Colonic mucosa (tissue), 4 donors: ENCODE measurements at regions not wholly inside any gene's neighbourhood (a gene's known extent, or its start where the extent isn't known, plus 50 kb on each side); places are given as distances from the start of the nearest gene placed in this dataset.

Experiments
- DNase-seq: peaks from one replicate; pipeline ENCODE4 v3.0.0-alpha.2; 2020
- H3K27ac ChIP-seq: fragments of 200-600 bp; one replicate; pipeline ENCODE4 v1.8.0; 2021
- H3K27me3 ChIP-seq: fragments of 200-600 bp; one replicate; pipeline ENCODE4 v1.8.0; 2021
- H3K36me3 ChIP-seq: fragments of 200-600 bp; one replicate; pipeline ENCODE4 v1.8.0; 2021
- H3K4me1 ChIP-seq: fragments of 200-600 bp; one replicate; pipeline ENCODE4 v1.8.0; 2021; ENCODE audit warnings: mild to moderate bottlenecking
- H3K4me3 ChIP-seq: fragments of 200-600 bp; one replicate; pipeline ENCODE4 v1.8.0; 2021
- H3K9ac ChIP-seq, 2 donors: one replicate each; pipeline ENCODE4 v1.7.0; 2013; ENCODE audit warnings: control low read depth in 2 of 2, low read depth in 2 of 2, low read length in 2 of 2
- H3K9me3 ChIP-seq: fragments of 200-600 bp; one replicate; pipeline ENCODE4 v1.8.0; 2021
- CTCF ChIP-seq: fragments of 200-600 bp; IDR thresholded peaks from one replicate; pipeline ENCODE4 v1.8.0; 2022; ENCODE audit warnings: antibody characterized with exemption, mild to moderate bottlenecking
- intact Hi-C: fragments of 100-400 bp; cut with DNase I; formaldehyde crosslinking; loops from one replicate; pipeline ENCODE4 v1.14.1; 2022
- donor health status: healthy.
- donor health status: DM: no; HTN: no; CAD: no.
- donor health status: DM: no; HTN: no; CAD: no.

DNA sequence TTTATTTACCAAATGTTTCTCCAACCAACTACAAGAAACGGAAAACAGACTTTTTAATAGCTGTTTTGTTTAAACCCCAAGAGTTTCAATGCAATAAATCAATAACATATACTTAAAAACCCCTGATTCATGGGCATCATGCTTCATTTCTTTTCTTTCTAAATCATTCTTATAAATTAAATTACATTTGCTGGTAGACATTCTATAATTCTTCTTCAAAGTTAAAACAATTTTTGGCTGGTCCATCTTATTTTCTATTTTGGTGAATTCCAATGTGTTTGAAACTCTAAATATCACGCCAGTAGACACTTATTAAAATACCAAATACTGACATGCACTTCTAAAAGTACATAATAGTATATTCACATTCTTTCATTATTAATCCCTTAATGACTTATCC is 408.6 kb downstream of the LIG4 start:
- TF ChIP-seq CTCF: no peak
- H3K27ac ChIP-seq: no peak overlapping the region

GRCh38 chr13:107803822-107804495 is 411.4 kb downstream of the LIG4 start:
- Histone ChIP-seq H3K4me3 (no peak overlapping the region), H3K27me3 (no peaks in the 10 kb centered on the region), H3K4me1 (no peaks in the 10 kb centered on the region), H3K9ac (no peak overlapping the region), H3K9me3 (no peaks in the 10 kb centered on the region), H3K27ac (no peak overlapping the region), H3K36me3 (no peaks in the 10 kb centered on the region)
- intact Hi-C loops: no loop called here
- no peak for TF ChIP-seq CTCF
- DNase-seq: no peak

More for the DNA sequence above, 408.6 kb downstream of the LIG4 start:
- Histone ChIP-seq H3K27me3 (no peaks in the 10 kb centered on the region), H3K36me3 (no peaks in the 10 kb centered on the region), H3K4me3 (no peak overlapping the region), H3K9ac (no peak overlapping the region), H3K9me3 (no peaks in the 10 kb centered on the region), H3K4me1 (no peaks in the 10 kb centered on the region)
- intact Hi-C loops: no loop called here
- DNase-seq: no peak

DNA sequence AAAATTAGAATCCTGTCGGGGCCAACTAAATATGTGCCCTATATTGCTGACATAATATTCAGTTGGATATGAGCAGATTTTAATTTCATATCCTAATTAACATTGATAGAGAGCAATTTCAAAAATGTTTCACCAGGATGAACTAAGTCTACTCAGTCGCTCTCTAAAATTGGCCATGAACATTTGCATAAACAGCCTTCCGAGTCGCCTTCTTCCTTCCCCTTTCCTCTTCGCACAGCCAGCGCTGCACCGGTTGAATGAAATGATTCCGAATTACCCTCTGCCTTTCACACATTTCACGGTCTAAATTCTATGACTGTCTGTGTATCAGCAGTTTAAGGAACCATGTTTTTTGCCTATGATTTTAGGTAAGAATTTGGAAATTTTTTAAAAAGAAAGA is 413.7 kb downstream of the LIG4 start:
- Histone ChIP-seq H3K4me1 (no peaks in the 10 kb centered on the region), H3K9ac (no peak overlapping the region), H3K9me3 (no peaks in the 10 kb centered on the region), H3K27ac (no peak overlapping the region), H3K36me3 (no peaks in the 10 kb centered on the region), H3K4me3 (no peak overlapping the region), H3K27me3 (no peaks in the 10 kb centered on the region)
- intact Hi-C loops: no loop called here
- TF ChIP-seq CTCF: no peak
- no peak for DNase-seq

DNA sequence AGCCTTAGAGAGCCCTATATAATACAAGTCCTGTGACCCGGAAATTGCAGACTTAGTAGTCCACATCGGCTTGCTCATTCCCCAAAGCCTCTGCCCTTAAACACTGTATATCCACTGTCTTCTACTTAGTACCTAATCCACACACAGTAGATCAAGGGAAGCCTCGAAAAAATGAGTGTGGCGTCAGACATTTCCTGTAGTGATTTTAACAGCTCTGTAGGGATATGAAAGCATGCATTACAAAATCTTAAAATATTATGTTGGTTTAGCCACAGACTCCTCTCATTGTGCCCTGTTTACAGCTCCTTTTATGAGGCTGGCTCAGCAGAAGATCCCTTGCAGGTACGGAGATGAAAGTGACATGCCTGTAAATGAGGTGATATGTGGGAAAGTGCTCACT is 416.3 kb downstream of the LIG4 start:
- Histone ChIP-seq H3K4me1 (no peaks in the 10 kb centered on the region), H3K9ac (no peak overlapping the region), H3K9me3 (no peaks in the 10 kb centered on the region), H3K27me3 (no peaks in the 10 kb centered on the region), H3K27ac (no peak overlapping the region), H3K36me3 (no peaks in the 10 kb centered on the region), H3K4me3 (no peak overlapping the region)
- TF ChIP-seq CTCF: no peak
- DNase-seq: no peak
- intact Hi-C loops: no loop called here

DNA sequence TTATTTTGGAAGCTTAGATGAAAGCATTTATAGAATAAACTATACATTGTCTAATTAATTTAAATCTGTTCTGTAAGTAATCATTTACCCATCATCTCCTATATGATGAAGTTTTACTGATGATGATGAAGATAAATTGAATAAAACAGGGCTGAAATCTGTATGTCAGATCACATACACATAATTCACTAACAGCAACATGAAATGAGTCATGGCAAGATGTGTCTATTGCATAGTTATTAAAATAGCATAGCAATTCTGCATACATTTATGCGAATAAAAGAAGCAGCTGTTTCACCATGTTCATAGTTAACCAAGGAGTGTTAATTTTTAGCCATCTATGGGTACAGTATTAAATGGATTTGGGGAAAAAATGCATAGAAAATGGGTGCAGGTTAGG is 424.9 kb downstream of the LIG4 start:
- no peak overlapping the region for H3K4me3 ChIP-seq
- H3K9ac ChIP-seq: no peak overlapping the region
- intact Hi-C loops: no loop called here
- H3K36me3 ChIP-seq: no peaks in the 10 kb centered on the region
- H3K27me3 ChIP-seq: no peaks in the 10 kb centered on the region
- H3K27ac ChIP-seq: no peak overlapping the region
- H3K4me1 ChIP-seq: no peaks in the 10 kb centered on the region
- no peak for TF ChIP-seq CTCF
- no peak for DNase-seq
- no peaks in the 10 kb centered on the region for H3K9me3 ChIP-seq
